ENCODE measurements at regions not wholly inside any gene's neighbourhood (a gene's known extent, or its start where the extent isn't known, plus 50 kb on each side); places are given as distances from the start of the nearest gene placed in this dataset.

DNA sequence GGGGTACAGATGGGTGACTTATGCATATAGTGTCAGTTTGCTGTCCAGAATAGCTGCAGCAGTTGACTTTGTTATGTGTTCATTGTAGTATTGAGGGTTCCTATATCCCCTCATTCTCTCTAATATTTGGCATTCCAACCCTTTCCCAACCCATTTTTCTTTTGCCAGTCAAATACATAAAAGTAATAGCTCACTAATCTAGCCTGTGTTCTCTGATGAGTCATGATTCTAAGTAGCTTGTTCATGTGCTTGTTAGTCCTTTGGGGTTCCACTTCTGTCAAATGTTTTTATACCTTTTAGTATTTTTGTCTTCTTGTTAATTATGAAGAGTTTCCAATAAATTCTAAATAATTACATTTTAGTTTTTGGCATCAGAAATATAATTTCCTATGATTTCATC lies 99.2 kb upstream of the MROH9 start:
- TF ChIP-seq, protein P1, sequence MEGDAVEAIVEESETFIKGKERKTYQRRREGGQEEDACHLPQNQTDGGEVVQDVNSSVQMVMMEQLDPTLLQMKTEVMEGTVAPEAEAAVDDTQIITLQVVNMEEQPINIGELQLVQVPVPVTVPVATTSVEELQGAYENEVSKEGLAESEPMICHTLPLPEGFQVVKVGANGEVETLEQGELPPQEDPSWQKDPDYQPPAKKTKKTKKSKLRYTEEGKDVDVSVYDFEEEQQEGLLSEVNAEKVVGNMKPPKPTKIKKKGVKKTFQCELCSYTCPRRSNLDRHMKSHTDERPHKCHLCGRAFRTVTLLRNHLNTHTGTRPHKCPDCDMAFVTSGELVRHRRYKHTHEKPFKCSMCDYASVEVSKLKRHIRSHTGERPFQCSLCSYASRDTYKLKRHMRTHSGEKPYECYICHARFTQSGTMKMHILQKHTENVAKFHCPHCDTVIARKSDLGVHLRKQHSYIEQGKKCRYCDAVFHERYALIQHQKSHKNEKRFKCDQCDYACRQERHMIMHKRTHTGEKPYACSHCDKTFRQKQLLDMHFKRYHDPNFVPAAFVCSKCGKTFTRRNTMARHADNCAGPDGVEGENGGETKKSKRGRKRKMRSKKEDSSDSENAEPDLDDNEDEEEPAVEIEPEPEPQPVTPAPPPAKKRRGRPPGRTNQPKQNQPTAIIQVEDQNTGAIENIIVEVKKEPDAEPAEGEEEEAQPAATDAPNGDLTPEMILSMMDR (IDR thresholded peaks at IDR 0.05) = no peak
- no peak for TF ChIP-seq POLR2A (IDR thresholded peaks at IDR 0.05)
